Spleen (tissue), 7 donors: ENCODE measurements at regions not wholly inside any gene's neighbourhood (a gene's known extent, or its start where the extent isn't known, plus 50 kb on each side); places are given as distances from the start of the nearest gene placed in this dataset.

ENCODE experiments used
- CTCF ChIP-seq, 11 experiments: fragments of 200-600 bp in 7 of 11; fragments of 450-650 bp in 4 of 11; sonication (generic) in 4 of 11; IDR thresholded peaks in 8 of 11; conservative IDR thresholded peaks in 3 of 11; 1 replicate in 7 of 11; 2 replicates in 4 of 11; pipeline versions ENCODE4 v1.4.0 to v1.8.0; 2016 to 2021; ENCODE audit warnings: antibody characterized with exemption in 11 of 11, inconsistent platforms in 4 of 11, mild to moderate bottlenecking in 1 of 11
- POLR2AphosphoS5 ChIP-seq, 3 donors: sonication (generic); formaldehyde crosslinking; IDR thresholded peaks; one replicate each; pipeline ENCODE4 v1.5.1; 2017; ENCODE audit warnings: antibody characterized with exemption in 3 of 3
- donor health status: DM: no; HTN: no; CAD: no; lungs with moderate emphysema.
- donor health status: DM: no; HTN: no; CAD: no.
- donor health status: DM: no; HTN: no; CAD: no.

- TF ChIP-seq POLR2AphosphoS5 (IDR thresholded peaks at IDR 0.05) (no peak), CTCF (IDR thresholded peaks at IDR 0.05 in 8 of 11, conservative IDR thresholded peaks at IDR 0.05 in 3 of 11) (no peak)
Measured at GRCh38 chr1:113207457-113207856, 134.5 kb downstream of the LRIG2 start.
